ENCODE measurements at regions not wholly inside any gene's neighbourhood (a gene's known extent, or its start where the extent isn't known, plus 50 kb on each side); places are given as distances from the start of the nearest gene placed in this dataset.
A peak's percentile ranks its signal among the peaks of the same experiment; 100 is the strongest.

GRCh38 chr4:106454021-106454420 lies 85.4 kb upstream of the GIMD1 start:
- DNase-seq, result no peak
- Histone ChIP-seq H3K9me3 (ENCODE audit: control insufficient read depth, low read length) (no peaks in the 10 kb centered on the region), H3K36me3 (ENCODE audit: control insufficient read depth in 1 of 2, insufficient read depth in 2 of 2, low read length in 1 of 2) (no peaks in the 10 kb centered on the region), H3K4me3 (ENCODE audit: low read length in 2 of 2) (no peak overlapping the region), H3K27me3 (ENCODE audit: control insufficient read depth in 1 of 2, insufficient read depth in 2 of 2, low read length in 1 of 2) (no peaks in the 10 kb centered on the region), H3K27ac (ENCODE audit: low read depth in 1 of 2, low read length in 2 of 2) (no peak overlapping the region), H3K4me1 (ENCODE audit: control insufficient read depth in 1 of 2, insufficient read depth in 2 of 2, low read length in 2 of 2) (peaks cover 0 to 4% of the 10 kb centered on the region in 2 donors)
- ATAC-seq (ENCODE audit: low FRiP score), result no peak
- WGBS, 2 donors, result 19 to 20% methylated on average over 2 of the region's 2 CpGs
- intact Hi-C loops (cut with DNase I), result no loop called here

DNA sequence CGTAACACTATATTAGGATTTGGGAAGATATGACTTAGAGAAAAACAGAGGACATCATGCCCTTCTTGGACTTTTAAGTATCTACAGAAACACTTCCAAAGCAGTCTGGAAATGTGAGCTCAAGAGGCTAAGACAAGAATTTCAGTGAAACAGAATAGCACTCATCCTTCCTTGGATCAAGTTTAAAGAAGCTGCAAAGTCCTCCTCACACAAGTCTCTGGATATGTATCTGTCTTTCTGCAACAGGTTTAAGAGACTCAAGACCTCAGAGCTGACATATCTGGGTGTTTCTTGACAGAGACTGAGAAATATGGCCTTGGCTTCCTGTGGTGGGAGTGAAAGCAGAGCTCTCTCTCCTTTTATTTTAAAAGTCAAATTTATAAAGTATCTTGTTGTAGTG lies 82.5 kb upstream of the GIMD1 start:
- H3K36me3 ChIP-seq (ENCODE audit: control insufficient read depth in 1 of 2, insufficient read depth in 2 of 2, low read length in 1 of 2), result no peaks in the 10 kb centered on the region
- no peak overlapping the region for H3K27ac ChIP-seq (ENCODE audit: low read depth in 1 of 2, low read length in 2 of 2)
- ATAC-seq (ENCODE audit: low FRiP score), result no peak
- no peak overlapping the region for H3K4me3 ChIP-seq (ENCODE audit: low read length in 2 of 2)
- H3K9me3 ChIP-seq (ENCODE audit: control insufficient read depth, low read length), result no peaks in the 10 kb centered on the region
- intact Hi-C loops (cut with DNase I), result no loop called here
- peaks cover 0 to 4% of the 10 kb centered on the region in 2 donors for H3K4me1 ChIP-seq (ENCODE audit: control insufficient read depth in 1 of 2, insufficient read depth in 2 of 2, low read length in 2 of 2)
- 84 to 93% methylated on average over 1 of the region's 1 CpG for WGBS, 2 donors
- DNase-seq, result no peak
- no peaks in the 10 kb centered on the region for H3K27me3 ChIP-seq (ENCODE audit: control insufficient read depth in 1 of 2, insufficient read depth in 2 of 2, low read length in 1 of 2)

GRCh38 chr4:106450249-106450648 lies 81.7 kb upstream of the GIMD1 start:
- Histone ChIP-seq H3K27ac (ENCODE audit: low read depth in 1 of 2, low read length in 2 of 2) (no peak overlapping the region), H3K36me3 (ENCODE audit: control insufficient read depth in 1 of 2, insufficient read depth in 2 of 2, low read length in 1 of 2) (no peaks in the 10 kb centered on the region), H3K27me3 (ENCODE audit: control insufficient read depth in 1 of 2, insufficient read depth in 2 of 2, low read length in 1 of 2) (no peaks in the 10 kb centered on the region), H3K4me1 (ENCODE audit: control insufficient read depth in 1 of 2, insufficient read depth in 2 of 2, low read length in 2 of 2) (peaks cover 0 to 4% of the 10 kb centered on the region in 2 donors), H3K4me3 (ENCODE audit: low read length in 2 of 2) (no peak overlapping the region), H3K9me3 (ENCODE audit: control insufficient read depth, low read length) (no peaks in the 10 kb centered on the region)
- no peak for ATAC-seq (ENCODE audit: low FRiP score)
- DNase-seq, result peak in 1 of 2 donors; percentile 33
- intact Hi-C loops (cut with DNase I), result no loop called here
- 10 to 18% methylated on average over 3 of the region's 3 CpGs for WGBS, 2 donors

- ATAC-seq (ENCODE audit: low FRiP score) (no peak), DNase-seq (no peak)
- Histone ChIP-seq H3K9me3 (ENCODE audit: control insufficient read depth, low read length) (no peaks in the 10 kb centered on the region), H3K4me3 (ENCODE audit: low read length in 2 of 2) (no peak overlapping the region), H3K27me3 (ENCODE audit: control insufficient read depth in 1 of 2, insufficient read depth in 2 of 2, low read length in 1 of 2) (no peaks in the 10 kb centered on the region), H3K27ac (ENCODE audit: low read depth in 1 of 2, low read length in 2 of 2) (no peak overlapping the region), H3K36me3 (ENCODE audit: control insufficient read depth in 1 of 2, insufficient read depth in 2 of 2, low read length in 1 of 2) (no peaks in the 10 kb centered on the region), H3K4me1 (ENCODE audit: control insufficient read depth in 1 of 2, insufficient read depth in 2 of 2, low read length in 2 of 2) (no peaks in the 10 kb centered on the region)
- WGBS, 2 donors, result 91 to 96% methylated on average over 2 of the region's 2 CpGs
- intact Hi-C loops (cut with DNase I), result no loop called here
These were observed 76.0 kb upstream of the GIMD1 start for GRCh38 chr4:106444557-106444956.

GRCh38 chr4:106430797-106431196 lies 62.2 kb upstream of the GIMD1 start:
- Histone ChIP-seq H3K4me1 (ENCODE audit: control insufficient read depth in 1 of 2, insufficient read depth in 2 of 2, low read length in 2 of 2) (no peaks in the 10 kb centered on the region), H3K36me3 (ENCODE audit: control insufficient read depth in 1 of 2, insufficient read depth in 2 of 2, low read length in 1 of 2) (no peaks in the 10 kb centered on the region), H3K27me3 (ENCODE audit: control insufficient read depth in 1 of 2, insufficient read depth in 2 of 2, low read length in 1 of 2) (no peaks in the 10 kb centered on the region), H3K4me3 (ENCODE audit: low read length in 2 of 2) (no peak overlapping the region), H3K9me3 (ENCODE audit: control insufficient read depth, low read length) (no peaks in the 10 kb centered on the region), H3K27ac (ENCODE audit: low read depth in 1 of 2, low read length in 2 of 2) (no peak overlapping the region)
- DNase-seq (no peak), ATAC-seq (ENCODE audit: low FRiP score) (no peak)
- WGBS, 2 donors, result 18 to 26% methylated on average over 2 of the region's 2 CpGs
- intact Hi-C loops (cut with DNase I), result no loop called here

GRCh38 chr4:106429885-106430284 lies 61.3 kb upstream of the GIMD1 start:
- no peaks in the 10 kb centered on the region for H3K36me3 ChIP-seq (ENCODE audit: control insufficient read depth in 1 of 2, insufficient read depth in 2 of 2, low read length in 1 of 2)
- H3K4me3 ChIP-seq (ENCODE audit: low read length in 2 of 2), result no peak overlapping the region
- intact Hi-C loops (cut with DNase I), result no loop called here

DNA sequence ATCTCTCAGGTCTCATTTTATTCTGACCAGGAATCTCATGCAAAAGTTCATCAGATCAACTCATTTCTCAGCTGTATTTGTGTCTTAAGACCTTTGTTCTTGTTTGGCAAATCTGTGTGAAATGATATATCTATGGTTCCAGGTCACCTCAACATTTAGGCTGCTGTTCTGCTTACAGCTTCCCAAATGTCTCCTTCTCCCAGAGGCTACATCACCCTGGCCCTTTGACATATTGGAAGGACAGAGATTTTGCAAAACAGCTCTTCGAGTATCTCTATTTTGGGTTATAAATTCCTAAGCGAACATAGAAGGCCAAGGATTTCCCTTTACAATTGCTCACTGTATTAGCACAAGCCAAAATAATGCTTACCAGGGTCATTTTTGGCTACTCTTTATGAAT lies 57.5 kb upstream of the GIMD1 start:
- DNase-seq (no peak), ATAC-seq (ENCODE audit: low FRiP score) (no peak)
- 34 to 39% methylated on average over 2 of the region's 2 CpGs for WGBS, 2 donors
- no peak overlapping the region for H3K27ac ChIP-seq (ENCODE audit: low read depth in 1 of 2, low read length in 2 of 2)
- no peaks in the 10 kb centered on the region for H3K36me3 ChIP-seq (ENCODE audit: control insufficient read depth in 1 of 2, insufficient read depth in 2 of 2, low read length in 1 of 2)
- no peak overlapping the region for H3K4me3 ChIP-seq (ENCODE audit: low read length in 2 of 2)
- no peaks in the 10 kb centered on the region for H3K9me3 ChIP-seq (ENCODE audit: control insufficient read depth, low read length)
- intact Hi-C loops (cut with DNase I), result no loop called here
- no peaks in the 10 kb centered on the region for H3K27me3 ChIP-seq (ENCODE audit: control insufficient read depth in 1 of 2, insufficient read depth in 2 of 2, low read length in 1 of 2)
- no peaks in the 10 kb centered on the region for H3K4me1 ChIP-seq (ENCODE audit: control insufficient read depth in 1 of 2, insufficient read depth in 2 of 2, low read length in 2 of 2)

More at GRCh38 chr4:106429885-106430284, 61.3 kb upstream of the GIMD1 start:
- no peak for DNase-seq
- H3K27ac ChIP-seq (ENCODE audit: low read depth in 1 of 2, low read length in 2 of 2), result no peak overlapping the region
- 79 to 84% methylated on average over 2 of the region's 2 CpGs for WGBS, 2 donors
- H3K9me3 ChIP-seq (ENCODE audit: control insufficient read depth, low read length), result no peaks in the 10 kb centered on the region
- no peaks in the 10 kb centered on the region for H3K4me1 ChIP-seq (ENCODE audit: control insufficient read depth in 1 of 2, insufficient read depth in 2 of 2, low read length in 2 of 2)
- no peaks in the 10 kb centered on the region for H3K27me3 ChIP-seq (ENCODE audit: control insufficient read depth in 1 of 2, insufficient read depth in 2 of 2, low read length in 1 of 2)
- no peak for ATAC-seq (ENCODE audit: low FRiP score)

DNA sequence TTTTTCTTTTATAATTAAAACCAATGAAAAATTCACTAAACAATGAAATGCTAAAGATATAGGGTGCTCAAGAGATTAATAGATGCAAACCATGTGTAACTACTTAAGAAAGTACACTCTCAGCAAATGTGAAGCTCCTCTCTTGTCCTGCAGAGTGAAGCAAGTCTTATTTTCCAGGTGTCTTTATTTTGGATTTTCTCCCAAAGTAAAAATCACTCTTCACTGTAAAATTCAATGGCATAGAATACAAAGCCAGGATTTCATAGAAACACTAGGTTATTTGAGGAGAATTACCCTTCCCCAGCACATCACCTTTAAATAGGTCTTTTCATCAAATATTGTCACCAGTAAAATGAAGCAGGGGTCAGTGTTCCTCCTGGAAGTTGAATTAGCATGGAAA lies 57.0 kb upstream of the GIMD1 start:
- intact Hi-C loops (cut with DNase I), result no loop called here
- DNase-seq, result no peak
- no peaks in the 10 kb centered on the region for H3K36me3 ChIP-seq (ENCODE audit: control insufficient read depth in 1 of 2, insufficient read depth in 2 of 2, low read length in 1 of 2)

GRCh38 chr4:106424426-106424825 lies 55.8 kb upstream of the GIMD1 start:
- 92 to 95% methylated on average over 3 of the region's 3 CpGs for WGBS, 2 donors
- no peaks in the 10 kb centered on the region for H3K4me1 ChIP-seq (ENCODE audit: control insufficient read depth in 1 of 2, insufficient read depth in 2 of 2, low read length in 2 of 2)
- intact Hi-C loops (cut with DNase I), result no loop called here
- no peaks in the 10 kb centered on the region for H3K27me3 ChIP-seq (ENCODE audit: control insufficient read depth in 1 of 2, insufficient read depth in 2 of 2, low read length in 1 of 2)
- DNase-seq (no peak), ATAC-seq (ENCODE audit: low FRiP score) (no peak)
- no peak overlapping the region for H3K27ac ChIP-seq (ENCODE audit: low read depth in 1 of 2, low read length in 2 of 2)
- H3K4me3 ChIP-seq (ENCODE audit: low read length in 2 of 2), result no peak overlapping the region
- no peaks in the 10 kb centered on the region for H3K36me3 ChIP-seq (ENCODE audit: control insufficient read depth in 1 of 2, insufficient read depth in 2 of 2, low read length in 1 of 2)
- no peaks in the 10 kb centered on the region for H3K9me3 ChIP-seq (ENCODE audit: control insufficient read depth, low read length)

More for the DNA sequence above, 57.0 kb upstream of the GIMD1 start:
- H3K4me1 ChIP-seq (ENCODE audit: control insufficient read depth in 1 of 2, insufficient read depth in 2 of 2, low read length in 2 of 2), result no peaks in the 10 kb centered on the region
- H3K4me3 ChIP-seq (ENCODE audit: low read length in 2 of 2), result no peak overlapping the region
- no peaks in the 10 kb centered on the region for H3K9me3 ChIP-seq (ENCODE audit: control insufficient read depth, low read length)
- H3K27me3 ChIP-seq (ENCODE audit: control insufficient read depth in 1 of 2, insufficient read depth in 2 of 2, low read length in 1 of 2), result no peaks in the 10 kb centered on the region
- H3K27ac ChIP-seq (ENCODE audit: low read depth in 1 of 2, low read length in 2 of 2), result no peak overlapping the region
- no peak for ATAC-seq (ENCODE audit: low FRiP score)
